ENCODE measurements at regions not wholly inside any gene's neighbourhood (a gene's known extent, or its start where the extent isn't known, plus 50 kb on each side); places are given as distances from the start of the nearest gene placed in this dataset.

- TF ChIP-seq CTCF (IDR thresholded peaks at IDR 0.05; ENCODE audit: low read depth, low read length), result no peak
- TF ChIP-seq EZH2phosphoT487 (IDR thresholded peaks at IDR 0.05; ENCODE audit: low read depth), result no peak
These were observed 520.4 kb upstream of the WSB1 start for GRCh38 chr17:26773189-26774188.

Measured in OCI-LY3 (cell line).